HEK293 (cell line): ENCODE measurements at regions not wholly inside any gene's neighbourhood (a gene's known extent, or its start where the extent isn't known, plus 50 kb on each side); places are given as distances from the start of the nearest gene placed in this dataset.

Experiments
- CTCF ChIA-PET: fragments of 350-600 bp; formaldehyde crosslinking; extraction: SDS; loops from one replicate; lab custom pipeline; 2021; ENCODE audit warnings: antibody characterized with exemption; lab: Yijun Ruan, JAX
- POLR2A ChIA-PET: fragments of 300-600 bp; formaldehyde crosslinking; extraction: SDS; loops from one replicate; lab custom pipeline; 2020; ENCODE audit warnings: antibody characterized with exemption, inconsistent platforms; lab: Yijun Ruan, JAX
- H3K27ac ChIP-seq: fragments of 200-500 bp; sonication (Bioruptor generic); 2 replicates; pipeline ENCODE4 v1.5.1; 2014; ENCODE audit warnings: low read depth, low read length, control low read depth, inconsistent platforms; ENCODE audit errors: extremely low read depth
- H3K36me3 ChIP-seq, 2 experiments: fragments of 200-500 bp in 1 of 2; sonication (Bioruptor generic) in 1 of 2; 1 replicate in 1 of 2; 2 replicates in 1 of 2; pipeline ENCODE4 v1.5.1; 2014 to 2017; ENCODE audit warnings: inconsistent platforms in 2 of 2, low read length in 2 of 2; ENCODE audit not compliant: control insufficient read depth in 2 of 2, insufficient read depth in 1 of 2
- H3K4me1 ChIP-seq: fragments of 200-500 bp; sonication (Bioruptor generic); 2 replicates; pipeline ENCODE4 v1.5.1; 2014; ENCODE audit warnings: mild to moderate bottlenecking, low read length, inconsistent platforms; ENCODE audit not compliant: control insufficient read depth, insufficient read depth
- H3K4me3 ChIP-seq: 2 replicates; pipeline ENCODE4 v1.5.1; 2011; ENCODE audit warnings: low read depth, mild to moderate bottlenecking, control low read depth, low read length, moderate library complexity
- H3K9me3 ChIP-seq: fragments of 200-500 bp; sonication (Bioruptor generic); 2 replicates; pipeline ENCODE4 v1.5.1; 2014; ENCODE audit warnings: low read depth, low read length, inconsistent platforms; ENCODE audit not compliant: control insufficient read depth, insufficient read depth
- GLI2 ChIP-seq: fragments of 450-650 bp; formaldehyde crosslinking; IDR thresholded peaks from 2 replicates; pipeline ENCODE4; 2017; ENCODE audit warnings: missing biosample characterization, missing genetic modification characterization, low read depth, borderline replicate concordance
- GLIS2 ChIP-seq: fragments of 450-650 bp; formaldehyde crosslinking; IDR thresholded peaks from 2 replicates; pipeline ENCODE4 v1.5.1; 2016; ENCODE audit warnings: missing biosample characterization, missing genetic modification characterization
- HIC1 ChIP-seq: fragments of 450-650 bp; formaldehyde crosslinking; IDR thresholded peaks from 2 replicates; pipeline ENCODE4 v1.5.1; 2016; ENCODE audit warnings: missing biosample characterization, missing genetic modification characterization
- HOXA7 ChIP-seq: sonication (generic); formaldehyde crosslinking; IDR thresholded peaks from 2 replicates; pipeline ENCODE4 v1.8.1; 2022; ENCODE audit warnings: missing genetic modification reagents, borderline replicate concordance
- HOXD13 ChIP-seq: sonication (generic); formaldehyde crosslinking; IDR thresholded peaks from 2 replicates; pipeline ENCODE4 v1.8.0; 2022; ENCODE audit warnings: missing genetic modification reagents, borderline replicate concordance
- KLF16 ChIP-seq: fragments of 450-650 bp; formaldehyde crosslinking; IDR thresholded peaks from 2 replicates; pipeline ENCODE4 v1.5.1; 2017; ENCODE audit warnings: missing biosample characterization, missing genetic modification characterization
- OSR2 ChIP-seq: fragments of 450-650 bp; formaldehyde crosslinking; IDR thresholded peaks from 2 replicates; pipeline ENCODE4 v1.5.1; 2016; ENCODE audit warnings: missing biosample characterization, missing genetic modification characterization
- PATZ1 ChIP-seq: fragments of 450-650 bp; formaldehyde crosslinking; IDR thresholded peaks from 2 replicates; pipeline ENCODE4 v1.5.1; 2016; ENCODE audit warnings: missing biosample characterization, missing genetic modification characterization
- PRDM10 ChIP-seq: fragments of 450-650 bp; formaldehyde crosslinking; IDR thresholded peaks from 2 replicates; pipeline ENCODE4 v1.5.1; 2016; ENCODE audit warnings: missing biosample characterization, missing genetic modification characterization
- SP7 ChIP-seq: fragments of 450-650 bp; formaldehyde crosslinking; IDR thresholded peaks from 2 replicates; pipeline ENCODE4 v1.5.1; 2016; ENCODE audit warnings: missing biosample characterization, missing genetic modification characterization
- TCF7L2 ChIP-seq: IDR thresholded peaks from 2 replicates; pipeline ENCODE4 v1.6.1; 2011; ENCODE audit warnings: low read depth, mild to moderate bottlenecking, inconsistent platforms, low read length, moderate library complexity, borderline replicate concordance
- ZBTB10 ChIP-seq: fragments of 450-650 bp; formaldehyde crosslinking; IDR thresholded peaks from 2 replicates; pipeline ENCODE4 v1.5.1; 2016; ENCODE audit warnings: missing biosample characterization, missing genetic modification characterization
- ZFP37 ChIP-seq: fragments of 450-650 bp; formaldehyde crosslinking; IDR thresholded peaks from 2 replicates; pipeline ENCODE4 v1.5.1; 2016; ENCODE audit warnings: missing biosample characterization, missing genetic modification characterization
- ZFP69B ChIP-seq: fragments of 450-650 bp; formaldehyde crosslinking; IDR thresholded peaks from 2 replicates; pipeline ENCODE4 v1.5.1; 2016; ENCODE audit warnings: missing biosample characterization, missing genetic modification characterization
- ZNF184 ChIP-seq: fragments of 450-650 bp; IDR thresholded peaks from 2 replicates; pipeline ENCODE4 v1.5.1; 2018; ENCODE audit warnings: missing biosample characterization, mild to moderate bottlenecking, missing genetic modification characterization
- ZNF449 ChIP-seq: fragments of 450-650 bp; formaldehyde crosslinking; IDR thresholded peaks from 2 replicates; pipeline ENCODE4 v1.5.1; 2017; ENCODE audit warnings: missing biosample characterization, mild to moderate bottlenecking, missing genetic modification characterization, moderate library complexity
- ZNF48 ChIP-seq: fragments of 450-650 bp; formaldehyde crosslinking; IDR thresholded peaks from 2 replicates; pipeline ENCODE4 v1.5.1; 2016; ENCODE audit warnings: missing biosample characterization, missing genetic modification characterization
- ZNF549 ChIP-seq: fragments of 450-650 bp; IDR thresholded peaks from 2 replicates; pipeline ENCODE4 v1.5.1; 2018; ENCODE audit warnings: missing biosample characterization, missing genetic modification characterization, mild to moderate bottlenecking, inconsistent platforms, moderate library complexity
- ZNF555 ChIP-seq: fragments of 450-650 bp; formaldehyde crosslinking; conservative IDR thresholded peaks from 2 replicates; pipeline ENCODE4 v1.5.1; 2017; ENCODE audit warnings: missing biosample characterization, mild to moderate bottlenecking, missing genetic modification characterization, inconsistent platforms
- ZSCAN30 ChIP-seq: fragments of 450-650 bp; IDR thresholded peaks from 2 replicates; pipeline ENCODE4 v1.5.1; 2018; ENCODE audit warnings: missing biosample characterization, mild to moderate bottlenecking, missing genetic modification characterization, moderate library complexity

GRCh38 chr1:57623791-57624538, 200.1 kb upstream of the DAB1 start (continued):
- TF ChIP-seq OSR2 (tag by site-specific recombination) (0 out of 2 replicates have a peak, but pooled peaks have one; percentile 11), GLIS2 (no peak), ZNF555 (tag by site-specific recombination) (no peak), ZNF449 (tag by site-specific recombination) (peak; percentile 96), PRDM10 (tag by site-specific recombination) (0 out of 2 replicates have a peak, but pooled peaks have one; percentile 23), ZFP37 (tag by site-specific recombination) (no peak), HOXA7 (CRISPR knock-in tag) (no peak)

- no peaks in the 10 kb centered on the region for H3K9me3 ChIP-seq
- ChIA-PET POLR2A (no interaction called here), CTCF (no interaction called here)
- H3K36me3 ChIP-seq: no peaks in the 10 kb centered on the region
- H3K27ac ChIP-seq: peak overlapping the region; percentile 33; the same call in 1 of the 2 replicates
- H3K4me3 ChIP-seq: no peak overlapping the region; the same call in 1 of the 2 replicates
- H3K4me1 ChIP-seq: peaks cover 16% of the 10 kb centered on the region
- TF ChIP-seq ZSCAN30 (tag by site-specific recombination) (no peak), ZFP69B (tag by site-specific recombination) (no peak), ZNF184 (0 out of 2 replicates have a peak, but pooled peaks have one; percentile 39), ZBTB10 (no peak), SP7 (tag by site-specific recombination) (peak; percentile 49; the same call in 1 of the 2 replicates), HOXD13 (CRISPR knock-in tag) (no peak), ZNF449 (tag by site-specific recombination) (no peak), KLF16 (tag by site-specific recombination) (no peak), TCF7L2 (peak; percentile 93), HIC1 (no peak; the same call in 1 of the 2 replicates), ZNF549 (tag by site-specific recombination) (no peak), ZNF48 (tag by site-specific recombination) (no peak), PATZ1 (tag by site-specific recombination) (no peak; the same call in 1 of the 2 replicates), GLI2 (tag by site-specific recombination) (no peak)
Observed at GRCh38 chr1:57623039-57623790, 199.4 kb upstream of the DAB1 start.
